ENCODE measurements at regions not wholly inside any gene's neighbourhood (a gene's known extent, or its start where the extent isn't known, plus 50 kb on each side); places are given as distances from the start of the nearest gene placed in this dataset.

DNA sequence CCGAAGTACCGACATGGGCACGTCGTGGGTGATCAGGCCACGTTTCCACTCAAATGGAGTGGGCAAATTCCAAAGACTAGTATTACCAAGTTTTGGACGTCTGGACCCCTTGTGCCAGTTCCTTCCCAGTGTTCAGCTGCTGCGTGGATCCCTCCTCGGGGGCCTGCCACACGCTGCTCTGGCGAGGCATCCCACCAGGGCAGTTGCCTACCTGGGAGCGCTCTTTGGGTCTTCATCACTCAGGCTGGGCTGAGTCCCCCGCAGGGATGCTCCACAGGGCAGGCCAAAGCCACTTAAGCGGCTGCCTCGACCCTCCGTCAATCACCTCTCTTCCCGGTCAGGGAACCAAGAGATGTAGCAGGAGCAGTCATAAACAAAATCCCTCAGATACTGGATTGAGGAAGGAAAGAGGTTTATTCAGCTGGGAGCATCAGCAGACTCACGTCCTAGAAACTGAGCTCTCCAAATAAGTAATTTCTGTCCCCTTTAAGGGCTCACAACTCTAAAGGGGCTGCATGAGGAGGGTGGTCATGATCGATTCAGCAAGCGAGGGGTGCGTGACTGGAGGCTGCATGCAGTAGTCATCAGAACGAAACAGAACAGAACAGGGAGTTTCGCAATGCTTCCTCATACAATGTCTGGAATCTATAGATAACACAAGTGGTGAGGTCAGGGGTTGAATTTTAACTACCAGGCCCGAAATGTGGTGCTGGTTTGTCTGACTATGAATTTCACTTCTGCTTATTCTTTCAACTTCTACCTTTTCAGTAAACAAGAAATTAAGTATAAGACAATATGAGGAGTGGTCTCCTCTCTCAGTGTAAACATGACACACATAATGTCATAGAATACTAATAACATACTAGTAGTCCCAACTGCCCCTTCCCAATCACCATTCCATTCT is 998.6 kb upstream of the NCAM2 start:
- no peak for ATAC-seq
- Histone ChIP-seq H3K4me3 (no peak overlapping the region), H3K27ac (no peak overlapping the region), H3K36me3 (no peaks in the 10 kb centered on the region), H3K27me3 (no peaks in the 10 kb centered on the region), H3K4me1 (no peaks in the 10 kb centered on the region), H3K9me3 (no peaks in the 10 kb centered on the region)
- in situ Hi-C loops (cut with MboI; ENCODE audit: low sequenced_read_pairs in 4 of 4) (no loop called here), intact Hi-C loops (cut with DNase I; ENCODE audit: low total_unique reads) (no loop called here)
- TF ChIP-seq CTCF (IDR thresholded peaks at IDR 0.05 in 4 of 5, conservative IDR thresholded peaks at IDR 0.05 in 1 of 5) (no peak), POLR2A (IDR thresholded peaks at IDR 0.05) (no peak)
- DNase-seq = no peak

DNA sequence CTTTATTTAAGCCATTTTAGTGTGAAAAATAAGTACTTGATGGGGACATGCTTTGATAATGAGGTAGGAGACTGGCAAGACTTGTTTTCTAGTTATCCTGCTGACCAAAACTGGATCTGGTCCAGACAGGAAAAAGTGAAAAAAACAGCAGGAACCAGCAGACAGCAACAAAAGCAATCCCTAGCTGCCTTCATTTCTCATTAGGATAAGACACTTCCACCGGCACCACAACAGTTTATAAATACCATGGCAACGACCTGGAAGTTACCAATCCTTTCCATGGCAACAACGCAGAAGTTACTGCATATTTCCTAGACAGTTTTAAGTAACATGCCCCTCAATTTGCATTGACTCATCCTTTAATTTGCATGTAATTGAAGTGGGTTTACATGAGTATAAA is 993.8 kb upstream of the NCAM2 start:
- H3K4me1 ChIP-seq = no peaks in the 10 kb centered on the region
- H3K27me3 ChIP-seq = no peaks in the 10 kb centered on the region
- H3K27ac ChIP-seq = no peak overlapping the region
- no peak for ATAC-seq
- intact Hi-C loops (cut with DNase I; ENCODE audit: low total_unique reads) = no loop called here
- no peaks in the 10 kb centered on the region for H3K9me3 ChIP-seq
- H3K36me3 ChIP-seq = no peaks in the 10 kb centered on the region
- no peak overlapping the region for H3K4me3 ChIP-seq
- DNase-seq = no peak
- TF ChIP-seq POLR2A (IDR thresholded peaks at IDR 0.05) (no peak), CTCF (IDR thresholded peaks at IDR 0.05 in 4 of 5, conservative IDR thresholded peaks at IDR 0.05 in 1 of 5) (no peak)
- in situ Hi-C loops (cut with MboI; ENCODE audit: low sequenced_read_pairs in 4 of 4) = no loop called here

GRCh38 chr21:20010691-20011200 is 987.5 kb upstream of the NCAM2 start:
- Histone ChIP-seq H3K27me3 (no peaks in the 10 kb centered on the region), H3K36me3 (no peaks in the 10 kb centered on the region), H3K27ac (no peak overlapping the region), H3K4me3 (no peak overlapping the region), H3K4me1 (no peaks in the 10 kb centered on the region), H3K9me3 (no peaks in the 10 kb centered on the region)
- TF ChIP-seq CTCF (IDR thresholded peaks at IDR 0.05 in 4 of 5, conservative IDR thresholded peaks at IDR 0.05 in 1 of 5) = no peak
- TF ChIP-seq POLR2A (IDR thresholded peaks at IDR 0.05) = no peak
- in situ Hi-C loops (cut with MboI; ENCODE audit: low sequenced_read_pairs in 4 of 4) (no loop called here), intact Hi-C loops (cut with DNase I; ENCODE audit: low total_unique reads) (no loop called here)
- DNase-seq (no peak), ATAC-seq (no peak)

DNA sequence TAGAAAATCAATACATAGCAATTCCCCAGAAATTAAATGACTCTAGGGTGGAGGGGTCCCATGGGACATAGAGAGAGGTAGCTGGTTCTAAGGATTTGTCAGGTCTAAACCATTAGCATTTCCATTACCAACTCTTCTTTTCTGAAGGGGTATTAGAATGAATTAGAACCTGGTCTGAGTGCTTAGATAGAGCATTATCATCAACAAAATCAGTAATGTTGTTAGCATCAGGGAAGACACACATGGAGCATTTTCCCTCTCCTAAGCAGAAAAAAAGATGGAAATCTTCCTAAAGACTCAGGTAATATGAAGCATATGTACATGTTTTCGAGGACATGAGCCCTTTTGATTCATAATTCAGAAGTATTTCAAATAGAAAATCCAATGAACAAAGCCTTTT is 984.4 kb upstream of the NCAM2 start:
- Histone ChIP-seq H3K27me3 (no peaks in the 10 kb centered on the region), H3K4me1 (no peaks in the 10 kb centered on the region), H3K4me3 (no peak overlapping the region), H3K9me3 (no peaks in the 10 kb centered on the region), H3K36me3 (no peaks in the 10 kb centered on the region), H3K27ac (no peak overlapping the region)
- no peak for DNase-seq
- in situ Hi-C loops (cut with MboI; ENCODE audit: low sequenced_read_pairs in 4 of 4) = no loop called here
- intact Hi-C loops (cut with DNase I; ENCODE audit: low total_unique reads) = no loop called here
- no peak for ATAC-seq
- TF ChIP-seq CTCF (IDR thresholded peaks at IDR 0.05 in 4 of 5, conservative IDR thresholded peaks at IDR 0.05 in 1 of 5) (no peak), POLR2A (IDR thresholded peaks at IDR 0.05) (no peak)

Measured in gastrocnemius medialis (tissue), 4 donors.